ENCODE measurements at regions not wholly inside any gene's neighbourhood (a gene's known extent, or its start where the extent isn't known, plus 50 kb on each side); places are given as distances from the start of the nearest gene placed in this dataset.

- TF ChIP-seq TAF1 (IDR thresholded peaks at IDR 0.05; ENCODE audit: borderline replicate concordance, low read depth, low read length), result no peak
- TF ChIP-seq POLR2A (IDR thresholded peaks at IDR 0.05; ENCODE audit: low read depth, low read length), result no peak
- no peak for TF ChIP-seq POLR2AphosphoS5 (IDR thresholded peaks at IDR 0.05; ENCODE audit: low read depth, low read length)
Measured at GRCh38 chr13:90891329-90891728, 456.2 kb upstream of the MIR17HG start.

Data from GM12892 (cell line).